Middle frontal gyrus (tissue), 1 donor: ENCODE measurements at regions not wholly inside any gene's neighbourhood (a gene's known extent, or its start where the extent isn't known, plus 50 kb on each side); places are given as distances from the start of the nearest gene placed in this dataset.

ENCODE experiments used
- DNase-seq: peaks from one replicate; pipeline ENCODE4 v3.0.0-alpha.2; 2015; ENCODE audit warnings: low spot score; ENCODE audit errors: extremely low spot score

DNA sequence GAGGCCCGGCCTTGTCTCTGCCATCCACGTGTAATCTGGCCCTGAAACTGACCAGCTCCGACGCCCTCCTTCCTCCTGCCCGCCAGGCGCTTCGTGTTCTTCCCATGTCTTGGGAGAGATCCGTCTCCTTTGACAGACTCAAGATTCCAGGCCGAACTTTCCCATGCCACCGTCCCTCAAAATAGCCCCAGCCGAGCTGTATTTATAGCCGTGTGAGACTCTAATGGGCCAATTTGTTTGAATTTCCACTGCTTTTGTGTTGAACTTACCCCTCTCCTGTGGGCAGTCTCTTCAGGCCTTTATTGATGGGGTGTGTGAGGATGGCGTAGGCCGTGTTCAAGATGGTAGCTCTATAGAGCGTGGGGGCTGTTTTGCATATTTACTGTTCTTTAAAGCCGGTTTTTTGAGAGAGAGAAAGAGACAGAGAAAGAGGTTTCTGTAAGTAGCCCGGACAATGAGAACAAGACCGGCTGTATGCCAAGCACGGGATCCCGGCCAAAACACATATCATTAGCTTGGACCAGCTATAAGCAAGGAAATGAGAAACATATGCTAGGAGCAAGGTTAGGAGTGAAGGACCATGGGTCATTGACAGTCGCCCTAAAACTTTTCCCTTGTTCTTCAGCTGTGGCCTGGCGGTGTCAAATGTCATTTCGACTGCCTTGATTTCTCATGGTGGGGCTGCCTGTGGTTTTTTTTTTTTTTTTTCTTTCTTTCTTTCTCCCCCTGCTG lies 124.5 kb upstream of the ZFHX3 start:
- DNase-seq: no peak

DNA sequence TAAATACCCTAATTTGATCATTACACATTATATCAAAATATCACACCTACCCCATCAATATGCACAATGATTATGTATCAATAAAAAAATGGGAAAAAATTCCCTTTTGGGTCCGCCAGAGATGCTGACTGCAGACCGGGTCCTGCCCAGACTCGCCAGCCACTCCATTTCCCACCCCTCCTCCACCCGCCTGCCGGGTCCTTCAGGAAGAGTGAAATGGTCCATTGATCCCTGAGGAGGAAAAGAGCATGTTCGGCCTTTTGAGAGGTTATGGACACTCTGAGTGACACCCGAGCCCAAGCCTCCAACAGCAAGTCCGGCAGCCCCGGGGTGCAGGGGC lies 123.9 kb upstream of the ZFHX3 start:
- no peak for DNase-seq

DNA sequence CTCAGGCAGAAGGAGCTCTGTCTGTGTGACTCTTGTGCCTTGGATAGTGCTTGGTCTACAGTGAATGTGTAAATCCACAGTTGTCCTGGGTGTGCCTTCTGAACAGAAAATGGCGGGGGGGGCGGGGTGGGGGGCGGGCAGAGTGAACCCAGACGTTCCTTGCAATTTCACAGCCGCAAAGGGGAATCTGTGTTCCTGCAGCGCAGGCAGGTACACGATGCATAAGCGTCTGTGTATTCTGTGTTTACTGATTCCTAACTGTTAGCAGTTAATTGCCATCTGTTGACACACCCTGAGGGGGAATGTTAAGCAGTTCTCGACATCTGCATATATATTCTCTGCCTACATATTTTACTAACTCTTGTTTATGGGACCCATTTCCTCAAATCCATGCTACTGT lies 123.5 kb upstream of the ZFHX3 start:
- DNase-seq: no peak

- DNase-seq: no peak
Observed at GRCh38 chr16:73170612-73171038, 122.7 kb upstream of the ZFHX3 start.

- DNase-seq: no peak
Observed at GRCh38 chr16:73166947-73167550, 119.1 kb upstream of the ZFHX3 start.

DNA sequence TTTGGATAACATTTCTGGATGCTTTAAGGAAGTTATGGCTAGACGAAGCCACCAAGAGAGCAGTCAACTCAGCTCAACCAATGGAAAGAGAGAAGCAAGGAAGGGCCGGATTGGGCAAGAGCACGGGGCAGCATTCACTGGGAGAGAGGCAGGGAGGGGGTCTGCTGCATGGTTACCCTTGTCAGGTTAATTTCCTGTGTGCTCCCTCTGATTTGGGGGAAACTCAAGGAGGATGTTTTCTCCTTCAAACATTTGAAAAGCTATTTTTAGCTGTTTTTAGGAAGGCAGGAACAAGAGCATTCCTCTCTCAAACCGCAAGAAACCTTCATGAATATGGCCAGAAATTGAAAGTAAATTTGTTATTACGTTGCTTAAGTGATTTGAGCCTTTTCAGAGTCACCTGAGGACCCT lies 118.5 kb upstream of the ZFHX3 start:
- no peak for DNase-seq

- no peak for DNase-seq
Observed at GRCh38 chr16:73163238-73163815, 115.4 kb upstream of the ZFHX3 start.

DNA sequence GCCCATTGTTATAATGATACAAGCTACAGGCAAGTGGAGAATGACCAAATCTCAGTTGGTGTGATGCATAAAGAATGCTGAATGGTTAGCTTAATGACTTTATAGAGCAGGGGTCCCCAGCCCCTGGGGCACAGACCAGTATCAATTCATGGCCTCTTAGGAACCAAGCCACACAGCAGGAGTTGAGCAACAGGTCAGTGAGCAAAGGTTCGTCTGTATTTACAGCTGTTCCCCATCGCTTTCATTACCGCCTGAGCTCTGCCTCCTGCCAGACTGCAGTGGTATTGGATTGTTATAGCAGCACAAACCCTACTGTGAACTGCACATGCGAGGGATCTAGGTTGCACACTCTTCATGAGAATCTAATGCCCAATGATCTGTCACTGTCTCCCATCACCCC lies 114.0 kb upstream of the ZFHX3 start:
- DNase-seq: no peak

- DNase-seq: no peak
Observed at GRCh38 chr16:73159296-73159695, 111.4 kb upstream of the ZFHX3 start.

- DNase-seq: no peak
Observed at GRCh38 chr16:73157861-73158260, 109.9 kb upstream of the ZFHX3 start.

- DNase-seq: no peak
Observed at GRCh38 chr16:73154063-73154870, 106.3 kb upstream of the ZFHX3 start.

GRCh38 chr16:73152386-73153125 lies 104.6 kb upstream of the ZFHX3 start:
- DNase-seq: no peak

GRCh38 chr16:73151941-73152340 lies 104.0 kb upstream of the ZFHX3 start:
- no peak for DNase-seq

- DNase-seq: no peak
Observed at GRCh38 chr16:73151225-73151624, 103.3 kb upstream of the ZFHX3 start.

- DNase-seq: no peak
Observed at GRCh38 chr16:73150786-73151185, 102.9 kb upstream of the ZFHX3 start.

GRCh38 chr16:73149334-73149733 lies 101.4 kb upstream of the ZFHX3 start:
- no peak for DNase-seq

GRCh38 chr16:73147958-73148357 lies 100.0 kb upstream of the ZFHX3 start:
- DNase-seq: no peak

DNA sequence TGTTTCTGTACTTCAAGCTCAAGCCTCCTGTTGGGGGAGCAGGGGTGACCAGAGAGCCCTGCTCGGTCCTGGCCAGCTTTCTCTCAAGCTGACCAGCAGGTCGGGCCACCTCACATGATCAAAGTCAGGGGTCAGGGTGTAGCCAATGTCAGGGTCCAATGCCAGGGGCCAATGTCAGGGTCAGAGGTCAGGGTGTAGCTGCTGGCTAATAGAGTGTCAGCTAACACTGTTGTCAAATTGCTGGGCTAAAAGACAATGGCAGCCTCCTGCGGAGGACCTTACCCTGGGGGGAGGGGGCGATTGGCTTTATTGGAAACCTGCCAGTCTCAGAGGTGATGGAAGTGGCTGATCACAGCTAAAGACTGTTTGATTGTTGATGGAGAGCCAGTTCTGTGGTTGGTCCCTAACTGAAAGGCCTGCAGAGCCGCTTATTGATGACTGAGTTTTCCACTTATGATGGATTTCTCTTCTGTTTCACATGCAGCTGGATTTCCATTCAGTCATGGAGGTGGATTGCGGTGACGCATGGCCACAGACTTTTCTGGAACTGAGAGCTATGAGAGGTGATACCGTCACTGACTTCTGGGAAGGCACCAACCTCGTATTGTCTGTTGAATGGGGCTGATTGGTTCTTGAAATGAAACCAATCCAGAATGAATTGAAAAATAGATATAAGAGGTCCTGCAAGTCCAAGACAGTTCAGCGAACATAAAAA lies 97.4 kb upstream of the ZFHX3 start:
- DNase-seq: no peak

GRCh38 chr16:73143576-73144422 lies 95.9 kb upstream of the ZFHX3 start:
- DNase-seq: no peak

DNA sequence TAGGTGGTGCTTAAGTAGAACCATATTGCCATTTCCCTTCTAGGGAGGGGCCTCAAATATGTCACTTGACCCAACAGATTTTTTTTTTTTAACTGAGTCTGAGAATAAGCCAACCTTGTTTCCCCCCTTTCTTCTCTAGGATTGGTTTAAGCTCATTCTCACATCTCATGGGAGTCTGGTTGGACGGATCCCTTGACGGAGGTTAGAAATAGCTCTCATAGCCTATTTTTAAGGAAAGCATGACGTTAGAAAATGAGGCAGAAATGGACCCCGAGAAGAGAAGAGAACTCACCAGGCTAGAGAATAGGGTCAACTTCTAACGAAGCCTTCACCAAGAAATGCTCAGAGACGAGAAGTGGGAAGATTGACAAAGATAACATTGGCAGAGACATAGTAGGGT lies 95.1 kb upstream of the ZFHX3 start:
- DNase-seq: no peak
